GM12873 (cell line): ENCODE measurements at regions not wholly inside any gene's neighbourhood (a gene's known extent, or its start where the extent isn't known, plus 50 kb on each side); places are given as distances from the start of the nearest gene placed in this dataset.

ENCODE experiments used
- TF ChIP-seq, protein P1 (sequence below): IDR thresholded peaks from 2 replicates; pipeline ENCODE4 v1.5.1; 2012; ENCODE audit warnings: low read depth, mild to moderate bottlenecking, moderate library complexity, low read length, control low read depth; ENCODE audit not compliant: insufficient read depth; ENCODE audit errors: missing control alignments

- TF ChIP-seq, protein P1, sequence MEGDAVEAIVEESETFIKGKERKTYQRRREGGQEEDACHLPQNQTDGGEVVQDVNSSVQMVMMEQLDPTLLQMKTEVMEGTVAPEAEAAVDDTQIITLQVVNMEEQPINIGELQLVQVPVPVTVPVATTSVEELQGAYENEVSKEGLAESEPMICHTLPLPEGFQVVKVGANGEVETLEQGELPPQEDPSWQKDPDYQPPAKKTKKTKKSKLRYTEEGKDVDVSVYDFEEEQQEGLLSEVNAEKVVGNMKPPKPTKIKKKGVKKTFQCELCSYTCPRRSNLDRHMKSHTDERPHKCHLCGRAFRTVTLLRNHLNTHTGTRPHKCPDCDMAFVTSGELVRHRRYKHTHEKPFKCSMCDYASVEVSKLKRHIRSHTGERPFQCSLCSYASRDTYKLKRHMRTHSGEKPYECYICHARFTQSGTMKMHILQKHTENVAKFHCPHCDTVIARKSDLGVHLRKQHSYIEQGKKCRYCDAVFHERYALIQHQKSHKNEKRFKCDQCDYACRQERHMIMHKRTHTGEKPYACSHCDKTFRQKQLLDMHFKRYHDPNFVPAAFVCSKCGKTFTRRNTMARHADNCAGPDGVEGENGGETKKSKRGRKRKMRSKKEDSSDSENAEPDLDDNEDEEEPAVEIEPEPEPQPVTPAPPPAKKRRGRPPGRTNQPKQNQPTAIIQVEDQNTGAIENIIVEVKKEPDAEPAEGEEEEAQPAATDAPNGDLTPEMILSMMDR = no peak
Observed at GRCh38 chr15:81595752-81596151, 221.7 kb upstream of the TMC3 start.

GRCh38 chr15:81589671-81590070 lies 215.7 kb upstream of the TMC3 start:
- TF ChIP-seq, protein P1 = no peak

DNA sequence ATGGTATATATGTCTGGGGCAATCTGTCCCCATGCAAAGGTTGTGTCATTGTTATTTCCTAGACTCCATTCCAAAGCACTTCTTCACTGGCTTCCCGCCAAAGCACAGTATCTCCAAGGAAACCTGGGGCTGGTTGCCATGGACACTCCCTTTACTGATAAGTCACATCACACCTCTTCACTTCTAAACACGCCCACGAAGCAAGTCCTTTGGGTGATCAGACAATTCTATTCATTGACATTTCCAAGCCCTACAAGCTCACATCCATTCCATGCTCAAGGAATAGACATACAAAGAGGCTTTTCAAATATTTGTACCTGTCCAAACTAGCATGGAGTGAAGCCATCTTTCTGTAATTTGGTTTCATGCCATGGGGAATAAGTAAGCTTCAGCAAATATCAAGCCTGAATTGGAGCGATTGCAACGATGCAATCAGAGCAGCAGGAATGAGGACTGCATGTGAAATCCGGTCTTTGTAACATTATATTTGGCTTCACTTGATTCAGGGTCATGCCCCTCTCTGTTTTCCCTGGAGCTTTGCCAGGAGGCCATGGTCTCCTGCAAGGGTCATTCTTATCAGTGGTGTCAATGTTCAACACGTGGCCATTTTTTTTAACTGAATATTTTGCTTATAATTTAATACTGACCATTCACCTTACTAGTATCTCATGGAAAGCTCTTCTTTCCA lies 201.6 kb upstream of the TMC3 start:
- TF ChIP-seq, protein P1 = no peak

DNA sequence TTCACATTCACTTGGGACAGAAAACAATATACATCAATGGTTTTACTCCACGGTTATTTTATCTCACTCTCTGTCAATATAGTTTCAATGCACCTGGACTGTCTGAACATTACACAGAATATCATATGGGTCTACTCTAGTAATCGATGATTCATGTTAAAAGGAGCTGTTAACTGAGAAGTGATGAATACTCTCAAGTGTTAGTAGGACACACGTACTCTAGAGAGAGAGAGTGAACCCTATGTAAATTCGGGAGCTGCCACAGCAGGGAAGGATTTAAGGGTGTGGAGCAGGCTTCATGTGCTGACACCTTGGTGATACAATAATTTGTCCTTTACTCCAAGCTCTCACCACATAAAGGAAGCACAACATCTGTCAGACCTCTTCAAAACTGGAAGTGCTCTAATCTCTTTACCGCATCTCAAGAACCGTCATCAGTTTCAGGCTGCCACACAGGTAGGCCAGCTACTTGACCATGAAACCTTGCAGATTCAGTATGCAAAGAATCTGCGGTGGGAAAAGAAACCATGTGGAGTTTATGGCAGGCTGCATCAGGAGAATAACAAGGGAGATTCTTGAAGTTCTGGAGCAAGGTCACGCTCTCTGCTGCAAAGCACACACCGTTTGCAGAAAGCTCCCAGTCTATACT lies 199.2 kb upstream of the TMC3 start:
- TF ChIP-seq, protein P1 = no peak

DNA sequence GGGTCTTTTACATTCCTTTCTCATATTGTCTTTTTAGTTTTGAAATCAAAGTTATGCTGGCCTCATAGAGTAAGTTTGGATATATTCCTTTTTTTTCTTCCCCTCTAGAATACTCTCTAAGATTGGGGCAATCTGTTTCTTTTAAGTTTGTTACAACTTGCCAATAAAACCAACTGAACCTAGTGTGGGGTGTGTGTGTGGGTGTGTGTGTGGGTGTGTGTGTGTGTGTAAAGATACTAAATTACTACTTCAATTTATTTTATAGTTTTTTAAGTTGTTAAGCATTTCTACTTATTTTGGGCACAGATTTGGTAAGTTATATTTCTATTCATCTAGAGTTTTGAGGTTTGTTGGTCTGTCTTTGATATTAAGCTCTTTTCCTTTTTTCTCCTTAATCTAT lies 198.2 kb upstream of the TMC3 start:
- TF ChIP-seq, protein P1 = no peak

- TF ChIP-seq, protein P1 = no peak
Observed at GRCh38 chr15:81569286-81570080, 195.5 kb upstream of the TMC3 start.

DNA sequence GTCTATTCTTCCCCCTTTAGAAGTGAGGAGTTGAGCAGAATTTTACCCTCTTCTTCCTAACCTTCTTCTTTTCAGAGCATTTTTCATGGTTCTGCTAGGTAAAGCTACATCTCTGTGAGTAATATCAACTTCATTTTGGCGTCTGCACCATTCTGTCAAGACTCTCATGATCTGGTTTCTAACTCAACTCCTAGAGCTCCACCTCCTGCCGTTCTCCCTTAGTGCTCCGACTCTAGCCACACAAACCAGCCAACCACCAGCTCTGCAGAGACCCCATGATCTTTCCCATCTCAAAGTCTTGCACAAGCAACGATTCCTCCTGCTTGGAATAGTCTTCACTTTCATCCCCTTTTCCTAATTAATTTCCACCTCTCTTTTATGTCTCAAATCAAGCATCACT lies 193.9 kb upstream of the TMC3 start:
- TF ChIP-seq, protein P1 = no peak
